ENCODE measurements at regions not wholly inside any gene's neighbourhood (a gene's known extent, or its start where the extent isn't known, plus 50 kb on each side); places are given as distances from the start of the nearest gene placed in this dataset.

DNA sequence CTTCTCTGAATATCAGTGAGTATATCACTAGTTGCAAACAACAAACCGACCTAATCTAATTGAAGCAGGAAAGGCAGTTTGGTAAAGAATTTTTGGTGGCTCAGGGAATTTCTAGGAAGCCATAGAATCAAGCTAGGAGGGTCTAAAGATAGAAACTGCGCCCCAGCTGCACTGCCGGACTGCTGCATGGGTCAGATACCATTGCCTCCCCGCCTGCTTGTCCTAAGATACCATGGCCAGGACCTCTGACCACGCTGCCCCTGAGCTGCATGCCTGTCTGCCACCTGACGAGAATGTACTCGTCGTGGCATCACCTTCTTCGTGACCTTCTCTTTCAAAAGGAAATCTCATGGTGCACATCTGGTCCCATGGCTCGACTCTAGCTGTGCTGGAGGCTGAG lies 439.0 kb downstream of the ZSWIM6 start:
- H3K4me2 ChIP-seq (ENCODE audit: low read length), result no peak overlapping the region
- no peaks in the 10 kb centered on the region for H3K36me3 ChIP-seq (ENCODE audit: control insufficient read depth, low read length)
- H3K27me3 ChIP-seq (ENCODE audit: control insufficient read depth, low read length), result 0 out of 2 replicates have a peak, but pooled peaks cover 3% of the 10 kb centered on the region
- H3K27ac ChIP-seq (ENCODE audit: low read depth, low read length), result no peak overlapping the region
- H3K4me1 ChIP-seq (ENCODE audit: control insufficient read depth, low read length), result no peaks in the 10 kb centered on the region
- TF ChIP-seq, protein P1, sequence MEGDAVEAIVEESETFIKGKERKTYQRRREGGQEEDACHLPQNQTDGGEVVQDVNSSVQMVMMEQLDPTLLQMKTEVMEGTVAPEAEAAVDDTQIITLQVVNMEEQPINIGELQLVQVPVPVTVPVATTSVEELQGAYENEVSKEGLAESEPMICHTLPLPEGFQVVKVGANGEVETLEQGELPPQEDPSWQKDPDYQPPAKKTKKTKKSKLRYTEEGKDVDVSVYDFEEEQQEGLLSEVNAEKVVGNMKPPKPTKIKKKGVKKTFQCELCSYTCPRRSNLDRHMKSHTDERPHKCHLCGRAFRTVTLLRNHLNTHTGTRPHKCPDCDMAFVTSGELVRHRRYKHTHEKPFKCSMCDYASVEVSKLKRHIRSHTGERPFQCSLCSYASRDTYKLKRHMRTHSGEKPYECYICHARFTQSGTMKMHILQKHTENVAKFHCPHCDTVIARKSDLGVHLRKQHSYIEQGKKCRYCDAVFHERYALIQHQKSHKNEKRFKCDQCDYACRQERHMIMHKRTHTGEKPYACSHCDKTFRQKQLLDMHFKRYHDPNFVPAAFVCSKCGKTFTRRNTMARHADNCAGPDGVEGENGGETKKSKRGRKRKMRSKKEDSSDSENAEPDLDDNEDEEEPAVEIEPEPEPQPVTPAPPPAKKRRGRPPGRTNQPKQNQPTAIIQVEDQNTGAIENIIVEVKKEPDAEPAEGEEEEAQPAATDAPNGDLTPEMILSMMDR (IDR thresholded peaks at IDR 0.05; ENCODE audit: low read depth, low read length, poor library complexity, severe bottlenecking), result no peak
- no peak for TF ChIP-seq EZH2phosphoT487 (IDR thresholded peaks at IDR 0.05; ENCODE audit: borderline replicate concordance, low read length)
- H3K9me2 ChIP-seq (replicated peaks; ENCODE audit: control insufficient read depth, low read length), result no peaks in the 10 kb centered on the region
- no peak overlapping the region for H3K4me3 ChIP-seq (ENCODE audit: low read length)
- no peaks in the 10 kb centered on the region for H4K20me1 ChIP-seq (ENCODE audit: control insufficient read depth, insufficient read depth, low read depth, low read length)
- H3K79me2 ChIP-seq (ENCODE audit: control insufficient read depth, low read length), result no peaks in the 10 kb centered on the region
- no peaks in the 10 kb centered on the region for H3K9me3 ChIP-seq (ENCODE audit: control insufficient read depth, insufficient read depth, low read length)
- no peaks in the 10 kb centered on the region for H3F3A ChIP-seq (ENCODE audit: control insufficient read depth, insufficient read depth)

DNA sequence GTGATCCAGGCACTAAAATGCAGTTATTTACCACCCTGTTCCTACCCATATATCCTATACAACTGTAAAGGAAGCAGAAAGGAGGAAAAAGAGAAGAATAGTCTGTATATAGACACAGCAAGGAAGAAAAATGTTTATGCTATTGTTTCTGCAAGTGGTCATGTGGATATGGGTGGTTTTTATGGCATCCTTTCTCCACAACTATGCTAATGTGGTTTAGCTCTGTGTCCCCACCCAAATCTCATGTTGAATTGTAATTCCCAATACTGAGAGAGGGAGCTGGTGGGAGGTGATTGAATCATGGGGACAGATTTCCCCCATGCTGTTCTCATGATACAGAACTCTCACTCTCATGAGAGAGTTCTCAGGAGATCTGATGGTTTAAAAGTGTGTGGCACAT lies 439.8 kb downstream of the ZSWIM6 start:
- no peaks in the 10 kb centered on the region for H4K20me1 ChIP-seq (ENCODE audit: control insufficient read depth, insufficient read depth, low read depth, low read length)
- no peaks in the 10 kb centered on the region for H3K9me3 ChIP-seq (ENCODE audit: control insufficient read depth, insufficient read depth, low read length)
- H3K4me1 ChIP-seq (ENCODE audit: control insufficient read depth, low read length), result no peaks in the 10 kb centered on the region
- TF ChIP-seq, protein P1 (IDR thresholded peaks at IDR 0.05; ENCODE audit: low read depth, low read length, poor library complexity, severe bottlenecking), result no peak
- no peak for TF ChIP-seq EZH2phosphoT487 (IDR thresholded peaks at IDR 0.05; ENCODE audit: borderline replicate concordance, low read length)
- H3F3A ChIP-seq (ENCODE audit: control insufficient read depth, insufficient read depth), result no peaks in the 10 kb centered on the region
- H3K27me3 ChIP-seq (ENCODE audit: control insufficient read depth, low read length), result 0 out of 2 replicates have a peak, but pooled peaks cover 3% of the 10 kb centered on the region
- H3K79me2 ChIP-seq (ENCODE audit: control insufficient read depth, low read length), result no peaks in the 10 kb centered on the region
- H3K9me2 ChIP-seq (replicated peaks; ENCODE audit: control insufficient read depth, low read length), result no peaks in the 10 kb centered on the region
- H3K36me3 ChIP-seq (ENCODE audit: control insufficient read depth, low read length), result no peaks in the 10 kb centered on the region
- H3K27ac ChIP-seq (ENCODE audit: low read depth, low read length), result no peak overlapping the region
- no peak overlapping the region for H3K4me2 ChIP-seq (ENCODE audit: low read length)
- H3K4me3 ChIP-seq (ENCODE audit: low read length), result no peak overlapping the region

DNA sequence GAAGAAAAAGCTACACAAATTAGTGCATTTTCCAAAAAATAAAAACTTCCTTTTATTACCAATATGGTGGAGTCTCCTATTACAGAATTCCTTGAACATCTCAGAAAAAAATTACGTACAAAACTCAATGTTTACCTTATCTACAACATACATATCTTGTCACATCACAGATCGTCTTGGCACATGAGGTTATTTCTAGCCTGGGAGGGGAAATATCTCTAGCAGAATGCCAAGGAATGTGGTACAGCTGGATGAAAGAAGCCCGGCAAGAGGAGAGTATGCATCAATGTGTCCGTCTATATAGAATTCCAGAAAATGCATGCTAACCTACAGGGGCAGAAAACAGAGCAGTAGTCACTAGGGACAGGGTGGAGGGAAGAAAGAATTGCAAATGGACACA lies 443.8 kb downstream of the ZSWIM6 start:
- TF ChIP-seq, protein P1 (IDR thresholded peaks at IDR 0.05; ENCODE audit: low read depth, low read length, poor library complexity, severe bottlenecking), result no peak
- no peak for TF ChIP-seq EZH2phosphoT487 (IDR thresholded peaks at IDR 0.05; ENCODE audit: borderline replicate concordance, low read length)
- H3K9me2 ChIP-seq (replicated peaks; ENCODE audit: control insufficient read depth, low read length), result no peaks in the 10 kb centered on the region
- no peak overlapping the region for H3K27ac ChIP-seq (ENCODE audit: low read depth, low read length)
- H4K20me1 ChIP-seq (ENCODE audit: control insufficient read depth, insufficient read depth, low read depth, low read length), result no peaks in the 10 kb centered on the region
- no peaks in the 10 kb centered on the region for H3K9me3 ChIP-seq (ENCODE audit: control insufficient read depth, insufficient read depth, low read length)
- no peaks in the 10 kb centered on the region for H3K79me2 ChIP-seq (ENCODE audit: control insufficient read depth, low read length)
- H3K4me1 ChIP-seq (ENCODE audit: control insufficient read depth, low read length), result no peaks in the 10 kb centered on the region
- H3K4me3 ChIP-seq (ENCODE audit: low read length), result no peak overlapping the region
- no peaks in the 10 kb centered on the region for H3K27me3 ChIP-seq (ENCODE audit: control insufficient read depth, low read length)
- no peaks in the 10 kb centered on the region for H3K36me3 ChIP-seq (ENCODE audit: control insufficient read depth, low read length)
- H3F3A ChIP-seq (ENCODE audit: control insufficient read depth, insufficient read depth), result no peaks in the 10 kb centered on the region
- H3K4me2 ChIP-seq (ENCODE audit: low read length), result no peak overlapping the region

DNA sequence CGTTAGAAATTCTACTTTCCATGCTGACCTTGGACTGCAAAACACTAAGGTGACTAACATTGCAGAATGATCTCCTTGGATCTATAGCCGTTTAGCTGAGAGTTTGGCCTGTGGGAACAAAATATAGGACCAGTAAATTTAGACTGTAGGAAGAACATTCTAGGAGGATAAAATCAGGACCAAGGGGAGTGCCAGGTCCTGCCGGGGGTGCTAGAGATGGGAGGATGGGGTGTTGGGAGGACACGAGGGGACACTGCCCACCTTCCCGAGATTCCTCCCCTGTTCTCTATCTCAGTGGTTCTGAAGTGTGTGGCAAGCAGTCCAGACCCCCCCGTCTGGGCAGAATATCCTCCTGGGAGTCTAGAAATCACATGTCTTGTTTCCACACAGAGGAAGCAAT lies 445.2 kb downstream of the ZSWIM6 start:
- Histone ChIP-seq H3K27ac (ENCODE audit: low read depth, low read length) (no peak overlapping the region), H3K36me3 (ENCODE audit: control insufficient read depth, low read length) (no peaks in the 10 kb centered on the region), H3F3A (ENCODE audit: control insufficient read depth, insufficient read depth) (no peaks in the 10 kb centered on the region), H3K4me1 (ENCODE audit: control insufficient read depth, low read length) (no peaks in the 10 kb centered on the region), H3K27me3 (ENCODE audit: control insufficient read depth, low read length) (no peaks in the 10 kb centered on the region), H3K9me3 (ENCODE audit: control insufficient read depth, insufficient read depth, low read length) (no peaks in the 10 kb centered on the region), H3K79me2 (ENCODE audit: control insufficient read depth, low read length) (no peaks in the 10 kb centered on the region), H4K20me1 (ENCODE audit: control insufficient read depth, insufficient read depth, low read depth, low read length) (no peaks in the 10 kb centered on the region), H3K4me2 (ENCODE audit: low read length) (no peak overlapping the region), H3K4me3 (ENCODE audit: low read length) (no peak overlapping the region), H3K9me2 (replicated peaks; ENCODE audit: control insufficient read depth, low read length) (no peaks in the 10 kb centered on the region)
- no peak for TF ChIP-seq EZH2phosphoT487 (IDR thresholded peaks at IDR 0.05; ENCODE audit: borderline replicate concordance, low read length)
- TF ChIP-seq, protein P1 (IDR thresholded peaks at IDR 0.05; ENCODE audit: low read depth, low read length, poor library complexity, severe bottlenecking), result no peak

Data from DOHH2 (cell line).